COLO668 (cell line): ENCODE measurements at regions not wholly inside any gene's neighbourhood (a gene's known extent, or its start where the extent isn't known, plus 50 kb on each side); places are given as distances from the start of the nearest gene placed in this dataset.

Experiments used
- DNase-seq: peaks from one replicate; lab custom pipeline; 2025; ENCODE audit not compliant: unreplicated experiment; lab: John Stamatoyannopoulos, UW

GRCh38 chr13:106052200-106052767 lies 483.2 kb downstream of the EFNB2 start:
- DNase-seq, result no peak

GRCh38 chr13:106049171-106049570 lies 486.3 kb downstream of the EFNB2 start:
- DNase-seq, result no peak

- DNase-seq, result no peak
Measured at GRCh38 chr13:106048386-106048785, 487.1 kb downstream of the EFNB2 start.

- no peak for DNase-seq
Measured at GRCh38 chr13:106047859-106048258, 487.6 kb downstream of the EFNB2 start.

- no peak for DNase-seq
Measured at GRCh38 chr13:106042996-106043581, 492.4 kb downstream of the EFNB2 start.

GRCh38 chr13:106041445-106041844 lies 494.0 kb downstream of the EFNB2 start:
- no peak for DNase-seq

GRCh38 chr13:106038752-106039151 lies 496.7 kb downstream of the EFNB2 start:
- no peak for DNase-seq

GRCh38 chr13:106036870-106037269 lies 498.6 kb downstream of the EFNB2 start:
- DNase-seq, result no peak

GRCh38 chr13:106034201-106034600 lies 501.3 kb downstream of the EFNB2 start:
- no peak for DNase-seq

- DNase-seq, result no peak
Measured at GRCh38 chr13:106033659-106034058, 501.8 kb downstream of the EFNB2 start.

- DNase-seq, result no peak
Measured at GRCh38 chr13:106032441-106032840, 503.0 kb downstream of the EFNB2 start.

- DNase-seq, result no peak
Measured at GRCh38 chr13:106029676-106030290, 505.7 kb downstream of the EFNB2 start.

GRCh38 chr13:106028911-106029310 lies 506.6 kb downstream of the EFNB2 start:
- no peak for DNase-seq

GRCh38 chr13:106011600-106011999 lies 523.9 kb downstream of the EFNB2 start:
- DNase-seq, result no peak

GRCh38 chr13:106010836-106011235 lies 524.6 kb downstream of the EFNB2 start:
- DNase-seq, result no peak

- DNase-seq, result no peak
Measured at GRCh38 chr13:106008540-106008939, 526.9 kb downstream of the EFNB2 start.

- DNase-seq, result no peak
Measured at GRCh38 chr13:106007156-106007555, 528.3 kb downstream of the EFNB2 start.

- DNase-seq, result no peak
Measured at GRCh38 chr13:106003651-106004050, 531.8 kb downstream of the EFNB2 start.

- DNase-seq, result no peak
Measured at GRCh38 chr13:106001443-106001842, 534.0 kb downstream of the EFNB2 start.

GRCh38 chr13:105997581-105998550 lies 537.6 kb downstream of the EFNB2 start:
- no peak for DNase-seq

GRCh38 chr13:105996391-105997025 lies 539.0 kb downstream of the EFNB2 start:
- DNase-seq, result no peak
